Stimulated activated CD4-positive, alpha-beta T cell treated with anti-CD3 and anti-CD28 coated beads, TNF-alpha, amount 100 ng/mL, for 24 hours (primary cell): ENCODE measurements at regions not wholly inside any gene's neighbourhood (a gene's known extent, or its start where the extent isn't known, plus 50 kb on each side); places are given as distances from the start of the nearest gene placed in this dataset.
"Not testable (repeated sequence)": the region's sequence is repeated elsewhere in the genome, so short reads cannot be mapped to it uniquely, and the experiment has no call there.

Experiments used
- DNase-seq, 3 experiments: peaks; one replicate each; pipeline ENCODE4 v3.0.0-alpha.2; 2020; ENCODE audit warnings: low read depth in 3 of 3

GRCh38 chr16:60274431-60275019 is 1540.4 kb upstream of the GOT2 start:
- DNase-seq: no peak

- DNase-seq: no peak
These were observed 1537.7 kb upstream of the GOT2 start for GRCh38 chr16:60271781-60272180.

GRCh38 chr16:60271025-60271771 is 1537.1 kb upstream of the GOT2 start:
- no peak for DNase-seq

GRCh38 chr16:60261425-60261824 is 1527.3 kb upstream of the GOT2 start:
- DNase-seq: no peak

- DNase-seq: no peak
These were observed 1525.8 kb upstream of the GOT2 start for GRCh38 chr16:60259956-60260355.

- no peak for DNase-seq
These were observed 1512.0 kb upstream of the GOT2 start for GRCh38 chr16:60246086-60246485.

GRCh38 chr16:60241671-60242070 is 1507.6 kb upstream of the GOT2 start:
- no peak for DNase-seq

GRCh38 chr16:60230666-60231065 is 1496.5 kb upstream of the GOT2 start:
- no peak for DNase-seq

- DNase-seq: no peak
These were observed 1491.4 kb upstream of the GOT2 start for GRCh38 chr16:60225541-60225940.

GRCh38 chr16:60217787-60218186 is 1483.7 kb upstream of the GOT2 start:
- DNase-seq: no peak

GRCh38 chr16:60214311-60214710 is 1480.2 kb upstream of the GOT2 start:
- DNase-seq: no peak

- DNase-seq: no peak
These were observed 1472.4 kb upstream of the GOT2 start for GRCh38 chr16:60206516-60206915.

- DNase-seq: no peak
These were observed 1470.1 kb upstream of the GOT2 start for GRCh38 chr16:60204181-60204580.

GRCh38 chr16:60203525-60204124 is 1469.5 kb upstream of the GOT2 start:
- no peak for DNase-seq

- not testable (repeated sequence) for DNase-seq
These were observed 1466.6 kb upstream of the GOT2 start for GRCh38 chr16:60200729-60201128.

GRCh38 chr16:60200161-60200560 is 1466.0 kb upstream of the GOT2 start:
- no peak for DNase-seq

GRCh38 chr16:60199150-60199549 is 1465.0 kb upstream of the GOT2 start:
- no peak for DNase-seq

GRCh38 chr16:60181536-60181935 is 1447.4 kb upstream of the GOT2 start:
- no peak for DNase-seq

- no peak for DNase-seq
These were observed 1446.5 kb upstream of the GOT2 start for GRCh38 chr16:60180609-60181008.

- DNase-seq: no peak
These were observed 1436.1 kb upstream of the GOT2 start for GRCh38 chr16:60170196-60170595.

- DNase-seq: no peak
These were observed 1432.0 kb upstream of the GOT2 start for GRCh38 chr16:60166111-60166510.

GRCh38 chr16:60151987-60152386 is 1417.9 kb upstream of the GOT2 start:
- DNase-seq: no peak

GRCh38 chr16:60150907-60151306 is 1416.8 kb upstream of the GOT2 start:
- DNase-seq: no peak
